ENCODE measurements at regions not wholly inside any gene's neighbourhood (a gene's known extent, or its start where the extent isn't known, plus 50 kb on each side); places are given as distances from the start of the nearest gene placed in this dataset.
"Not testable (repeated sequence)": the region's sequence is repeated elsewhere in the genome, so short reads cannot be mapped to it uniquely, and the experiment has no call there.

- no peak for DNase-seq
Observed at GRCh38 chr13:71291842-71292146, 575.2 kb downstream of the DACH1 start.

- peak; percentile 66 for DNase-seq
Observed at GRCh38 chr13:71290963-71291841, 575.8 kb downstream of the DACH1 start.

- DNase-seq: not testable (repeated sequence)
Observed at GRCh38 chr13:71289980-71290379, 577.0 kb downstream of the DACH1 start.

GRCh38 chr13:71285700-71286099, 581.3 kb downstream of the DACH1 start:
- peak; percentile 27 for DNase-seq

- DNase-seq: no peak
Observed at GRCh38 chr13:71278512-71278911, 588.5 kb downstream of the DACH1 start.

GRCh38 chr13:71274923-71275608, 591.9 kb downstream of the DACH1 start:
- no peak for DNase-seq

- DNase-seq: no peak
Observed at GRCh38 chr13:71261256-71261655, 605.7 kb downstream of the DACH1 start.

- DNase-seq: no peak
Observed at GRCh38 chr13:71260246-71260645, 606.8 kb downstream of the DACH1 start.

- no peak for DNase-seq
Observed at GRCh38 chr13:71255633-71256032, 611.4 kb downstream of the DACH1 start.

- no peak for DNase-seq
Observed at GRCh38 chr13:71254384-71254783, 612.6 kb downstream of the DACH1 start.

GRCh38 chr13:71252184-71252704, 614.8 kb downstream of the DACH1 start:
- DNase-seq: no peak

GRCh38 chr13:71251292-71251951, 615.6 kb downstream of the DACH1 start:
- DNase-seq: no peak

- DNase-seq: no peak
Observed at GRCh38 chr13:71249011-71249410, 618.0 kb downstream of the DACH1 start.

GRCh38 chr13:71244161-71244560, 622.8 kb downstream of the DACH1 start:
- no peak for DNase-seq

GRCh38 chr13:71242201-71242600, 624.8 kb downstream of the DACH1 start:
- DNase-seq: peak; percentile 74

- peak; percentile 9 for DNase-seq
Observed at GRCh38 chr13:71240911-71241310, 626.1 kb downstream of the DACH1 start.

- DNase-seq: no peak
Observed at GRCh38 chr13:71237332-71237731, 629.7 kb downstream of the DACH1 start.

- no peak for DNase-seq
Observed at GRCh38 chr13:71219698-71220415, 647.1 kb downstream of the DACH1 start.

- peak; percentile 65 for DNase-seq
Observed at GRCh38 chr13:71218960-71219359, 648.0 kb downstream of the DACH1 start.

- DNase-seq: no peak
Observed at GRCh38 chr13:71217827-71218226, 649.2 kb downstream of the DACH1 start.

- DNase-seq: no peak
Observed at GRCh38 chr13:71214821-71215220, 652.2 kb downstream of the DACH1 start.

- DNase-seq: no peak
Observed at GRCh38 chr13:71214357-71214756, 652.6 kb downstream of the DACH1 start.

- DNase-seq: no peak
Observed at GRCh38 chr13:71213252-71213821, 653.7 kb downstream of the DACH1 start.

Data from COR-L47 (cell line).